Ureter (tissue), 1 donor: ENCODE measurements at regions not wholly inside any gene's neighbourhood (a gene's known extent, or its start where the extent isn't known, plus 50 kb on each side); places are given as distances from the start of the nearest gene placed in this dataset.
"Not testable (repeated sequence)": the region's sequence is repeated elsewhere in the genome, so short reads cannot be mapped to it uniquely, and the experiment has no call there.

Source experiments
- DNase-seq: peaks from one replicate; pipeline ENCODE4 v3.0.0-alpha.2; 2020; ENCODE audit warnings: low spot score
- donor health status: DM: yes; HTN: yes; CAD: no.

DNA sequence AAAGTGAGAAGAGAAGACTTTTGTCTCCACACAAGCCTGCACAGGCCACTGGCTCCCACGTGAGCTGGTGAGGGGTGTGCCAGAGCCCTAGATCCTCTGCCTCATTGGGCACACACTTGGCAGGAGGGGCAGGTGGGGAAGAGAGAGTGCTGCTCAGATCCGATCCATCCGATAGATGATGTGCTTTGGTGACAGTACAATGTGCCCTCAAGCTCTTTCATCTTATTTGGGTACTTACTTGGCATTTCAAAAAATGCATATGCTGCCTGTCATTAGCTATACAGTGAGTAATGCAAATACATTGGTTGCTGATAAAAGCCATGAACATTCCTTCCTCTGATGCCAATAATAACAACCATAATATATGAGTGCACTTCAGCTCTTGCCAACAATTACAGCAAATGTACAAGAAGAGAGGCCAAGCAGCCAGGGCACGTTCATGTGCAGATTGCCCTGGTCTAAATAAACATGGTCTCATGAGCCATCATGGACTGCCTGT lies 255.3 kb downstream of the VAPA start:
- DNase-seq: no peak

DNA sequence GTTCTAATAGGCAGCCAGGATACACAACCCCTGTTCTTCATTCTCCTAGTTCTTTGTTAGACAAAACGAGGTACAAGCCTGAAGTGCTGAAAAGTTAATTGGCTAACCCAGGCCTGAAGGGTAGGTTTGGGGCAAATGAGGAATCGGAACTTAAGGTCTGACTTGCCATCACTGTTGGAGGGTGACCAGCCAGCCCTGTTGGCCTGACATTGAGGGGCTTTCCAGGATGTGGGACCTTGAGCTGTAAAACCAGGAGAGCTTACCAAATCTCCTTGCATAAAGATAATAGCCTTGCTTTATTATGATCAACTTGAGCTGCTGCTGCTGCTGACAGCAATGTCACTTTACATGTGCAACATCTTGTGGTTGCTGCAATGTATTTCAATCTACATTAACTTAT lies 256.0 kb downstream of the VAPA start:
- DNase-seq: no peak

DNA sequence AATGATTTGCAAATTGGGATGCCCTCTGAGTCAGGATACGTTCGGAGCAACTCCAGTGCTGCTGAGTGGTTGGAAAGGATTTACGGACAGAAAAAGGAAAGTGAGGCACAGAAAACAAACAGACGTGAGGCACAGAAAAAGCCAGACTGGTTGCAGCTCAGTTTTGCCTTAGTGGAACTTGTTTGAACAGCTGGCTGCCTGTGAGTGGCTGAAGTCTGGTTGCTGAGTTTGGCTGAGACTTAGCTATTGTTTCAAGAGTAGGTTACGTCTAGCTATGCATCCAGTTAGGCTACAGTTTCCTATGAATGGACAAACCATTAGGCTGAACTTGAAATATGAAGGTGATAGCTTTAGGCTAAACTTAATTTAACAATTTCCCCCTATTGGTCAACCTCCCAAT lies 256.6 kb downstream of the VAPA start:
- DNase-seq: no peak

- not testable (repeated sequence) for DNase-seq
Measured at GRCh38 chr18:10175333-10175732, 261.5 kb downstream of the VAPA start.

GRCh38 chr18:10179326-10179725 lies 265.5 kb downstream of the VAPA start:
- DNase-seq: not testable (repeated sequence)

DNA sequence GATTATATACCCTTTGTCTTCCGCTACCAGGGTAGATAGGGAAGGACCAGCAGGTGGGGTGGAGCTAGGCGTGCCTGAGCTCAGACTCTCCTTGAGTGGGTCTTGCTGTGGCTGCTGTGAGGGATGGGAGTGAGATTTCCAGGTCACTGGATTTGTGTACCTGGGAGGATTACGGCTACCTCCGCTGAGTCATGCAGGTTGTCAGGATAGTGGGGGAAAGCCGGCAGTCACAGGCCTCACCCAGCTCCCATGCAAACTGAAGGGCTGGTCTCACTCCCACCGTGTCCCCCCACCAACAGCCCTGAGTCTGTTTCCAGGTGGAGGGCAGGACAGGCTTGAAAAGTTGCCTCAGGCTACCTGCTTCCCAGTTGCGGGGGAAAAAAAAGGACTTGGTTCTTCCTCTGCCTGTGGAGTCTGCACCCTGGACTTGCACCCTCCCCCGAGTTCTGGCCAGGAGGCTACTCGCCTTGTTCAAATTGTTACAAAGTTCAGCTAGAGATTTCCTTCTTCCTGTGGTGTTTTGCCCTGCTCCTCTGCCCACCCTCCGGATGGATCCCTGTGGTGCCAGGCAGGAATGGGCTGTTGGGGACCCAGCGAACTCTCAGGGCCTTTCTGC lies 268.3 kb downstream of the VAPA start:
- no peak for DNase-seq

DNA sequence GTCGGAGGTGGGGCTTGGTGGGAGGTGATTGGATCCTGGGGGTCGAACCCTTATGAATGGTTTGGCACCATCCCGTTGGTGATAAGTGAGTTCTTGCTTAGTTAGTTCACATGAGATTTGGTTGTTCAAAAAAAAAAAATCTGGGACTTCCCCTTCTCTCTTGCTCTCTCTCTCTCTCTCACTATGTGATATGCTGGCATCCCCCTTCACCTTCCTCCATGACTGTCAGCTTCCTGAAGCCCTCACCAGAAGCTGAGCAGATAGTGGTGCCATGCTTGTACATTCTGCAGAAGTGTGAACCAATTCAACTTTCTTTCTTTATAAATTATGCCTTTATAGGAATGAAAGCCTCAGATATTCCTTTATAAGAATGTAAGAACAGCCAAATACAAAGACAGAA lies 269.7 kb upstream of the APCDD1 start:
- DNase-seq: no peak

DNA sequence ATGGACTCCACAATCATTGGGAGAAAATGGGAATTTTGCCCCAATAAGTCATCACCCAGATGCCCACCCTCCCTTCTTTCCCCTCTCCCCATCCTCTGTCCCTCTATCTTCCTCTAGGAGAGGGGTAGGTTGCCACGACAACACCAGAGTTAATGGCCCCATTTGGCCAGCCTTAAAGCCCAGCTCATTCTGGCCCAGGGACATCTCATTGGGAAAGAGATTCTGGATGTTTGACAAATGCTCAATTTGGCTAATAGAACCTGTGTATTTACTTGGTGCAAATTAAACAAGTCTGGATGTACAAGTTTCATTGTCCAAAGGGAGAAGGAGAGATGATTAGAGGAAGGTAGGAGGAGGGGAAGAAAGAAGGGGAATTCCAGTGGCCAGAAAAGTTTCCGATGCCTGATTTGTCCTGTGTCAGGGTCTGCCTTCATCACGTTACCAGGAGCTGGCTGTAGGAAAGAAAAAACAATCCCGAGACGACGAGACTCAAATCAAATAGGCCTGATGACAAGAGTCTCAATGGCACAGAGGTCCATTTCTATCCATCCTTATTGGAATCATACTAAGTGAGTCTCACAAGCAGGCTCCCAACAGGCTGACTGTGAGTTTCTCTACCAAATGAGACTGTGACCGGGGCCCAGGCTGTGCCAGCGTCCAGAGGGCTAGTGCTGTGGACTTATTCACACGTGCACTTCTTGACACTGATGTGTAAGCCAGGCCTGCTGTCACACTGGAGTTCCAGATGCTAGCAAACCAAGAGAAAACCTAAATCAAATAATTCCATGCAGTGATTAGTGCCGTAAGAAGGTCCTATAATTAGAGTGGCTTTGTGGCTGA lies 265.2 kb upstream of the APCDD1 start:
- no peak for DNase-seq

DNA sequence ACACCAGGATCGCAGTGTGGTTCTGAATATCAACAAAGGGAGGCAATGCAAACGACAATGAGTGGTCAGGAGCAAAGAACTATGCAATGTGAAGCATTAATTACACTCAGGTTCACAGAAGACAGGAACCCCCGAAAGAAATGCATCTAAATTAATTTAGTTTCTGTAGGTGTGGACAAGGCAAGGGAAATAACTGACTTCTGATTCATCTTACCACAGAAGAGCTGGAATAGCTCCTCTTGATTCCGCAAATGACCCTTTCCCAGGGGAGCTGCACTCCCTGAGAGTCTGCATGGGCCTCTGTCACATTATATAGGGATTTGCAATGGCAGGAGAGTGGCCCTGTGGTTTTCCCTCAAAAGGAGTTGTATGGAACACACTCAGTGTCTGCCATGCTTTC lies 263.9 kb upstream of the APCDD1 start:
- DNase-seq: no peak

DNA sequence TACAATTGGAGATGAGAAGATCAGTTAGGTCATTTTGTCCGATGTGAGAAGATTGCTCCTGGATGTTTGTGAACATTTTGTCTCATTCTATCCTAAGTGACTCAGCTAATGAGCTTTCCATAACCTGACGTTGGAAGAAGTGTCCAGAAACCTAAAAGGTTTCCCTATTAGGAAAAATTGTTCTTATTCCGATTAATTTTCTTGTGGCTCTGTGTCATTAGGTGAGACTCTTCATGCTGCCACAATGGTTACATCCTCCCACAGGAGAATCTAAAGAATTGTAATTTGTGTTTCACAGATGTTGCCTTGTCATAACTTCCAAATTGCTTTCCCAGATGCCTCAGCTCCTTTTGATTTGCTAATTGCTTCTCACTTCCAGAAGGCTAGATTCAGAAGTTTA lies 261.0 kb upstream of the APCDD1 start:
- no peak for DNase-seq

DNA sequence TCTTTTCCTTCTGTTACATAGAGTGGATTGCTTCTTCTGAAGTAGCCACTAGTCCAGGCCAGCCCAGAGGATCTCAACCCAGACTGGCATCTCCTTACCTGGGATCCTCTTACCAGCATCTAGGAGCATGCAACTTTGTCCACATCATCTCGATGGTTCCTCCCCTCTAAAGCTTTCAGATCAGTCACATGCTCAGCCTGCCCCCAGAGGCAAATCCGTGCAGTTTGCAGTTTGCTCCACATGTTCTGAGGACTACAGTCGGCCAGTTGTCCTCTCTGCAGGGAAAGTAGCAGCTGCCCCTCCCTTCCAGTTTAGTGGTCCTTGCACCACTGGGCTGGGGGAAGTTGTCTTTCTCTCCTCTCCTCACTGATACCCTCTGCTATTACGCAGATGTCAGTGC lies 259.8 kb upstream of the APCDD1 start:
- DNase-seq: no peak

GRCh38 chr18:10195529-10195928 lies 258.9 kb upstream of the APCDD1 start:
- DNase-seq: no peak

- no peak for DNase-seq
Measured at GRCh38 chr18:10197097-10197496, 257.3 kb upstream of the APCDD1 start.

DNA sequence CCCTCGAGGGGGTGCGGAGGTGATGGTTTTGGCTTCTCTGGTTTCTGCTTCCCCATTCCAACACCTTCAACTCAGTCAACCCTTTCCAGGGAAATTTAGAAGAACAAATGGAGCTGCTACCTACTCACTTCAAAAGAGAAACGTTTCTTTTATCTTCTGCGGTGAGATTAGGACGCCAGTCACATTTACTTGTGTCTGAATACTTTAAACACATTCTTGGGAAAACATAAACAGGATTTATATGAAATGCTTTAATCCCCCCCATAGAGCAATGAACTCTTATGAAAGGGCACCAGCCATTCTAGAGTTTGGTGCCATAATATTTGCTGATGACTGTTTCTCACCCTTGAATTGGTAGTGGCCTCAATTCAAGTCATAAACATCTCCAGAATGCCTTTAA lies 253.2 kb upstream of the APCDD1 start:
- DNase-seq: no peak

- DNase-seq: no peak
Measured at GRCh38 chr18:10201659-10202058, 252.8 kb upstream of the APCDD1 start.

DNA sequence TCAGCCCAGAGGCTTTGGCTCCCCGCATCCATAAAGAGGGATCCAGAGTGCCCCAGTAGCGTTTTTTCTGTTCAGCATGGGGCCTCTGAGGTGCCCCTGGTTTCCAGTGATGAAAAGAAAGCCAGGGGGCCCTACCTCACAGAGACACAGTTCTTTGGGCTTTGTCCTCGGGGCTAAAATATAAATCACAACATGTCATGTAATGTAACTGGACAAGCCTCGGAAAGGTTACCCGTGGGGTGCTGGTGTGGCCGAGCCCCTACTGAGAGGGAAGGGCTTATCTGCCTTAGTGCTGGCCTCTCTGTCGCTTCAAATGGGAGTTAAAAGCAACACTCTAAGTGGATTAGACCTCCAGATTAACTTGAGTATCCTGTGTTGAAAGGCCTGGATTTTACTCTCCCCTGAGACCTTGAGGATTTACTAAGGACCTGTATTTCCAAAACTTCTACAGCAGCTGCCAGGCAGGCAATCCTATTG lies 251.6 kb upstream of the APCDD1 start:
- DNase-seq: no peak

GRCh38 chr18:10205151-10205550 lies 249.3 kb upstream of the APCDD1 start:
- no peak for DNase-seq

DNA sequence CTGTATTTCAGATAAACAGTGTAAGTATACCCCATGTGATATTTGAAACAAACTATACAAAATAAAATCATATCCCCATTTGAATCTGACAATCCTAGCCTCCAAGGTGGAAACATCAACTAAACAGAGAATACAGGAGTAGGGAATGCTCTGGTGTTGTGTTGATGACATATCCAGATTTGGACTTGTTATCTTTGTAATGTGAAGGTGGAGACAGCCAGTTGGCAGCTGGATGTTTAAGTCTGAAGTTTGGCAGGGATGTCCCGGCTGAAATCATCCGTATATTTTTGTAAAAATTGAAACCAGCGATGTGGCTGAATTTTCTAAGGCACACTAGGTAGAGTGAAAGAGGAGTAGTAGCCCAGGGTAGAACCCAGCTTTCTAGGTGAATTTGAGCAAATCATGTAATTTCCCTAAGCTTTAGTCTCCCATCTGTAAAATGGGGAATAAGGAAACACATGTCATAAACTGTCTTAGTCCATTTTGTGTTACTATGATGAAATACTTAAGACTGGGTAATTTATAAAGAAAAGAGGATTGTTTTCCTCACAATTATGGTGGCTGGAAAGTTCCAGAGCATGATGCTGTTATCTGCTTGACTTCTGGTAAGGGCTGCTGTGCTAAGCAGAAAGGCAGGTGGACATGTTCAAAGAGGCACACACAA lies 246.6 kb upstream of the APCDD1 start:
- no peak for DNase-seq

DNA sequence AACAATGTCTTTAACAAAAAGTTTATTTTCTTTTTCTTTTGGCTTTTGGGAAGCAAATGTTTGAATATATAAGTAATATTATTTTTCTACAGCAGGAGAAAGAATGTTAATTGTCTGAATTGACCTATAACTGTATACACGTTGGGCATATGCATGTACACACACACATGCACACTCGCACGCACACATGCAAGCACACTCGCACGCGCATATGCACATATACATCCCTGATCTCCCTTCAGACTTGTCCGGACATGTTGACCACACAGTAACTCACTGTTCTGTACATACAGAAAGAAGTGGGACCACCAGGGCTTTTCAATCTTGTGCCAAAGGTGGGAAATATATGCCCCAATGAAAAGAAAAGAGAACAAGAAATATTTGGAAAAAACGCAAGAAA lies 245.1 kb upstream of the APCDD1 start:
- DNase-seq: no peak

DNA sequence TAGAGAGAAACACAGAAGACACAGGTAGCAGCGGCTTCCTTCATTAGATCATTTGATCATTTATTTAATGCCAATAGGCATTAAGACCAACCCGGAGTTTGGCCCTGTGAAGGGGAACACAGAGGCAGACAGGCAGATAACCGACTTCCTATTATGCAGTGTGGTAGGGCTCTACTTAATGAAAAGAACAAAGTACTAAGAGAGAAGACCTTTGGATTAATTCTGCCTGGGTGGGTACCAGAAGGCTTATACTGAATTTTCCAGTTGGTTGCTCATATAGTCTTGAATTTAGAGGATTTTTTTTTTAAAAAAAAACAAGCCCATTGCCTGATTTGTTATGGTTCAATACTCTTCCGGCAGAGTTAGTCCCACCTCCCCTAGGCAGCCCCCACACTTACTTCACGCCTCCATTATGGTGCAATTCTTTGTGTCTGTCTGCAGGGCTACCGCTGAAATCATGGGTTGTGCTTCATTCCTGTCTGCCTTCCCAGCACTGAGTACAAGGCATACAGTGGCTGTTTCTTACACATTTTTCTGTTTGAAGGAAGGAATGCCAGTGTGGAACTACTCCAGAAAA lies 244.3 kb upstream of the APCDD1 start:
- DNase-seq: no peak

- no peak for DNase-seq
Measured at GRCh38 chr18:10213526-10213925, 240.9 kb upstream of the APCDD1 start.

- DNase-seq: no peak
Measured at GRCh38 chr18:10215446-10215845, 239.0 kb upstream of the APCDD1 start.
